OCI-LY7 (cell line): ENCODE measurements at regions not wholly inside any gene's neighbourhood (a gene's known extent, or its start where the extent isn't known, plus 50 kb on each side); places are given as distances from the start of the nearest gene placed in this dataset.
"Not testable (repeated sequence)": the region's sequence is repeated elsewhere in the genome, so short reads cannot be mapped to it uniquely, and the experiment has no call there.

Experiments
- BruUV-seq: library from RNA; stranded (reverse); fragments of 400-500 nt; replicated peaks from 2 replicates; lab custom pipeline; 2021; lab: Mats Ljungman, UMichigan
- CTCF ChIA-PET: fragments of 300-600 bp; sonication (Branson Sonifier 250); formaldehyde crosslinking; loops from one replicate; lab custom pipeline; 2022; ENCODE audit warnings: antibody characterized with exemption; ENCODE audit not compliant: unreplicated experiment; lab: Charles Lee
- POLR2A ChIA-PET: fragments of 300-600 bp; sonication (Branson Sonifier 250); formaldehyde crosslinking; loops from one replicate; lab custom pipeline; 2022; ENCODE audit warnings: antibody characterized with exemption; lab: Charles Lee
- DNase-seq: peaks from one replicate; pipeline ENCODE4 v3.0.0-alpha.2; 2015; ENCODE audit warnings: low spot score
- H2AFZ ChIP-seq: fragments of 200-600 bp; sonication (generic), shearing (Covaris generic); 2 replicates; pipeline ENCODE4 v1.6.1; 2014; ENCODE audit warnings: mild to moderate bottlenecking, antibody characterized with exemption, low read length, moderate library complexity
- H3K27ac ChIP-seq: fragments of 200-600 bp; sonication (generic); 2 replicates; pipeline ENCODE4 v1.5.1; 2014; ENCODE audit warnings: mixed run types, low read depth, mild to moderate bottlenecking, moderate library complexity, low read length, inconsistent platforms; ENCODE audit not compliant: poor library complexity, severe bottlenecking
- H3K36me3 ChIP-seq: fragments of 200-600 bp; sonication (generic); 2 replicates; pipeline ENCODE4 v1.6.1; 2014; ENCODE audit warnings: mild to moderate bottlenecking, antibody characterized with exemption, low read length, moderate library complexity, mixed read lengths; ENCODE audit not compliant: insufficient read depth
- H3K4me1 ChIP-seq: fragments of 200-600 bp; sonication (generic); 2 replicates; pipeline ENCODE4 v1.5.1; 2014; ENCODE audit warnings: mild to moderate bottlenecking, low read length; ENCODE audit not compliant: insufficient read depth, poor library complexity, severe bottlenecking
- H3K4me2 ChIP-seq: fragments of 200-600 bp; sonication (generic); 2 replicates; pipeline ENCODE4 v1.6.1; 2014; ENCODE audit warnings: mild to moderate bottlenecking, low read length
- H3K4me3 ChIP-seq: fragments of 200-600 bp; sonication (generic); 2 replicates; pipeline ENCODE4 v1.5.1; 2014; ENCODE audit warnings: mild to moderate bottlenecking, low read depth, low read length; ENCODE audit not compliant: poor library complexity, severe bottlenecking
- H3K79me2 ChIP-seq: fragments of 200-600 bp; sonication (generic); 2 replicates; pipeline ENCODE4 v1.6.1; 2016; ENCODE audit warnings: low read depth, mild to moderate bottlenecking, low read length, moderate library complexity, mixed read lengths; ENCODE audit not compliant: insufficient read depth
- H3K9me2 ChIP-seq: fragments of 200-600 bp; sonication (generic); 2 replicates; pipeline ENCODE4 v1.6.1; 2016; ENCODE audit warnings: mild to moderate bottlenecking, low read length, mixed read lengths; ENCODE audit not compliant: insufficient read depth
- H3K9me3 ChIP-seq: fragments of 200-600 bp; sonication (generic); 2 replicates; pipeline ENCODE4 v1.6.1; 2014; ENCODE audit warnings: mild to moderate bottlenecking, mixed run types, low read length, mixed read lengths
- H4K20me1 ChIP-seq: fragments of 200-600 bp; sonication (generic); 2 replicates; pipeline ENCODE4 v1.6.1; 2014; ENCODE audit warnings: mild to moderate bottlenecking, antibody characterized with exemption, low read length, moderate library complexity, mixed read lengths; ENCODE audit not compliant: insufficient read depth
- EZH2phosphoT487 ChIP-seq: fragments of 200-600 bp; sonication (generic); IDR thresholded peaks from 2 replicates; pipeline ENCODE4 v1.6.1; 2018; ENCODE audit warnings: low read depth, borderline replicate concordance, mild to moderate bottlenecking, mixed run types, antibody characterized with exemption, low read length, moderate library complexity, mixed read lengths
- intact Hi-C: fragments of 100-400 bp; cut with micrococcal nuclease; formaldehyde crosslinking; loops from one replicate; pipeline ENCODE4 v1.10.0; 2022; ENCODE audit not compliant: unreplicated experiment
- TF ChIP-seq, protein P1 (sequence below): fragments of 200-600 bp; sonication (generic); conservative IDR thresholded peaks from 2 replicates; pipeline ENCODE4 v1.5.1; 2014; ENCODE audit warnings: mild to moderate bottlenecking, antibody characterized with exemption, low read length, moderate library complexity, mixed read lengths

DNA sequence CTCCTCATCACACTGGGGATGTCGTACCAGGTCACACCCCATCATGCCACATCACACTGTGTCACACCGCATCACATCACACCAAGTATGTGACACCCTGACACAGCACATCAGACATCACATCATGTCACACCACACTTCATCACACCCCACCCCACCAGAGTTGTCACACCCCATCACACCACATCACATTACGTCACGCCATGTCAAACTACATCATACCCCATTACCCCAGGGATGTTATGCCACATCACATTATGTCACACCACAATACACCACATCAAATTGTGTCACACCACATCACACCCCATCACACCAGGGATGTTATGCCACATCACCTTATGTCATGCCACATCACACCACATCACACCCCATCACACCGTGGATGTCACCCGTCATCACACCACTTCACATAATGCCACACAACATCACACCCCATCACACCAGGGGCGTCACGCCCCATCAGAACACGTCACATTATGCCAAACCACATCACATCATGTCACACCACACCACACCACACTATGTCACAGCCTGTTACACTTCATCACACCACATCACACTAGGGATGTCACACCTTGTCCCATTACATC lies 133.6 kb downstream of the TMEM121 start:
- no peak overlapping the region for H3K4me2 ChIP-seq
- intact Hi-C loops = no loop called here

GRCh38 chr14:105660816-105661531 lies 134.6 kb downstream of the TMEM121 start:
- DNase-seq = no peak

More for the DNA sequence above, 133.6 kb downstream of the TMEM121 start:
- H3K36me3 ChIP-seq = no peaks in the 10 kb centered on the region
- ChIA-PET POLR2A (no interaction called here), CTCF (no interaction called here)
- H3K27ac ChIP-seq = no peak overlapping the region
- no peak for DNase-seq
- no peak overlapping the region for H3K4me3 ChIP-seq
- BruUV-seq = no TSS peak
- H3K9me2 ChIP-seq = no peaks in the 10 kb centered on the region
- peaks cover 6% of the 10 kb centered on the region for H3K9me3 ChIP-seq
- H3K79me2 ChIP-seq = no peaks in the 10 kb centered on the region
- TF ChIP-seq EZH2phosphoT487 = no peak
- TF ChIP-seq, protein P1, sequence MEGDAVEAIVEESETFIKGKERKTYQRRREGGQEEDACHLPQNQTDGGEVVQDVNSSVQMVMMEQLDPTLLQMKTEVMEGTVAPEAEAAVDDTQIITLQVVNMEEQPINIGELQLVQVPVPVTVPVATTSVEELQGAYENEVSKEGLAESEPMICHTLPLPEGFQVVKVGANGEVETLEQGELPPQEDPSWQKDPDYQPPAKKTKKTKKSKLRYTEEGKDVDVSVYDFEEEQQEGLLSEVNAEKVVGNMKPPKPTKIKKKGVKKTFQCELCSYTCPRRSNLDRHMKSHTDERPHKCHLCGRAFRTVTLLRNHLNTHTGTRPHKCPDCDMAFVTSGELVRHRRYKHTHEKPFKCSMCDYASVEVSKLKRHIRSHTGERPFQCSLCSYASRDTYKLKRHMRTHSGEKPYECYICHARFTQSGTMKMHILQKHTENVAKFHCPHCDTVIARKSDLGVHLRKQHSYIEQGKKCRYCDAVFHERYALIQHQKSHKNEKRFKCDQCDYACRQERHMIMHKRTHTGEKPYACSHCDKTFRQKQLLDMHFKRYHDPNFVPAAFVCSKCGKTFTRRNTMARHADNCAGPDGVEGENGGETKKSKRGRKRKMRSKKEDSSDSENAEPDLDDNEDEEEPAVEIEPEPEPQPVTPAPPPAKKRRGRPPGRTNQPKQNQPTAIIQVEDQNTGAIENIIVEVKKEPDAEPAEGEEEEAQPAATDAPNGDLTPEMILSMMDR = no peak
- no peaks in the 10 kb centered on the region for H4K20me1 ChIP-seq
- no peaks in the 10 kb centered on the region for H3K4me1 ChIP-seq
- H2AFZ ChIP-seq = no peak overlapping the region

GRCh38 chr14:105662043-105662442 lies 135.7 kb downstream of the TMEM121 start:
- DNase-seq, H3K4me2 ChIP-seq, H3K4me3 ChIP-seq, POLR2A ChIA-PET, intact Hi-C loops, H3K9me2 ChIP-seq, BruUV-seq, H3K4me1 ChIP-seq, H3K9me3 ChIP-seq, H3K27ac ChIP-seq, H4K20me1 ChIP-seq, H3K79me2 ChIP-seq, CTCF ChIA-PET, H2AFZ ChIP-seq, H3K36me3 ChIP-seq: not testable (repeated sequence)

More at GRCh38 chr14:105660816-105661531, 134.6 kb downstream of the TMEM121 start:
- ChIA-PET CTCF (no interaction called here), POLR2A (no interaction called here)
- Histone ChIP-seq H3K4me2 (no peak overlapping the region), H2AFZ (no peak overlapping the region), H3K4me1 (no peaks in the 10 kb centered on the region), H3K36me3 (no peaks in the 10 kb centered on the region), H3K9me2 (no peaks in the 10 kb centered on the region), H3K79me2 (no peaks in the 10 kb centered on the region), H3K9me3 (peaks cover 6% of the 10 kb centered on the region), H4K20me1 (no peaks in the 10 kb centered on the region), H3K27ac (no peak overlapping the region), H3K4me3 (no peak overlapping the region)
- BruUV-seq = no TSS peak
- intact Hi-C loops = no loop called here
- no peak for TF ChIP-seq EZH2phosphoT487
- TF ChIP-seq, protein P1 = no peak

GRCh38 chr14:105662592-105662991 lies 136.2 kb downstream of the TMEM121 start:
- POLR2A ChIA-PET, H3K9me3 ChIP-seq, CTCF ChIA-PET, H4K20me1 ChIP-seq, BruUV-seq, H3K4me2 ChIP-seq, H3K4me3 ChIP-seq, H3K36me3 ChIP-seq, H3K9me2 ChIP-seq, DNase-seq, H2AFZ ChIP-seq, H3K4me1 ChIP-seq, intact Hi-C loops, H3K27ac ChIP-seq, H3K79me2 ChIP-seq: not testable (repeated sequence)

DNA sequence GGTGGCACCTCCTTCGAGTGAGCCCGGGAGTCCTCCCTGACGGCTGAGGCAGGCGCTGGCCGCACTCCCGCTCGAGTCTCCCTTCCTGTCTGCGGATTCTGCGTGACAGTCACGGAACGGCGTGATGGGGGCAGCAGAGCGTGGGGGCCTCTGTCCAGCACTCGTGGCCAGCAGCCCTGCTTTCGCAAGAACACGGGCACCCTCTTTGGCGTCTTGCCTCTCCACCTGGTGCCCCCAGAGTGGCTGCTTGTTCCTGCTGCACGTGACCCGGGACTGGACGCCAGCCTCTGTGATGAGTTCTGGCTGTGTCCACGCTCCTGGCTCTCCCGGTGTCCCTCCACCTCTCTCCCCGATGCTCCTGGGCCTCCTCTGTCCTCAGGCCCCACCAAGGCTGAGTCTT lies 136.9 kb downstream of the TMEM121 start:
- POLR2A ChIA-PET, DNase-seq, BruUV-seq, H3K4me1 ChIP-seq, H3K27ac ChIP-seq, H3K79me2 ChIP-seq, intact Hi-C loops, H3K36me3 ChIP-seq, H3K9me2 ChIP-seq, CTCF ChIA-PET, H2AFZ ChIP-seq, H3K4me3 ChIP-seq, H4K20me1 ChIP-seq, H3K9me3 ChIP-seq, H3K4me2 ChIP-seq: not testable (repeated sequence)
